ENCODE measurements at regions not wholly inside any gene's neighbourhood (a gene's known extent, or its start where the extent isn't known, plus 50 kb on each side); places are given as distances from the start of the nearest gene placed in this dataset.
"Not testable (repeated sequence)": the region's sequence is repeated elsewhere in the genome, so short reads cannot be mapped to it uniquely, and the experiment has no call there.

DNA sequence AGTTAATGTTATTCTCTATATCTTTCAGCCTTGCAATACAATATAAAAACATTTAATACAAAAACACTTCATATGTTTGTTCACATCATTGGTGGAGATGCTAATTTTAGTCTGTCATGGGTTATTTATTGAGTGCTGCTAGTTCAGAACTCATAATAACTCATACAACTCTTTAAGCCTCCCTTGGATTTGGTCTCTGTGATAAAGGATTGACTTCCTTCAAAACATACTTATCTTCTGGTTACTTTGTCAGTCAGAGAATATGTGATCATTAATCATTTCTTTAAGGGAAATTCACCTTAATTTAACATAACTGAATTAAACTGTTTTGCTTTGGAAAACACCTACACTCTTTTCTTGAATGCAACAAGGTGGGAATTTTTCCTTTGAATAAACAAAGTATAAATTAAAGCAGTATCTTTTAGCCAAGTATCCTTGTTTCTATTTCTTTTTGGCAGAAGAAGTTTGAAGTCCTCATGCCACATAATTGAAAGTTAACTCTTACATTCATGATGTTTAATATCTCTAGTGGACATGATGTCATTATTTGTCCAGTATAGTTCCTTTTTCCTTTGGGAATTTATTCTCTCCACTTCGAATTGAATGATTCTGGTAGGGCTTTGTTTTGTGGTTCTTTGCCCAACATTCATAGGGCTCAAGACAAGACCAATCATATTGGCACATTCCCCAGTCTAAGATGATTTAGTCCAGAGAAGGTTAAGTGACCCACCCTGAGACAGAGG, 133.2 kb upstream of the CENPW start:
- ATAC-seq: no peak

- ATAC-seq: no peak
These were observed 129.4 kb upstream of the CENPW start for GRCh38 chr6:126210398-126211075.

GRCh38 chr6:126217497-126217896, 122.4 kb upstream of the CENPW start:
- ATAC-seq: no peak

- ATAC-seq: not testable (repeated sequence)
These were observed 119.0 kb upstream of the CENPW start for GRCh38 chr6:126220901-126221300.

GRCh38 chr6:126227833-126228702, 111.8 kb upstream of the CENPW start:
- no peak for ATAC-seq

DNA sequence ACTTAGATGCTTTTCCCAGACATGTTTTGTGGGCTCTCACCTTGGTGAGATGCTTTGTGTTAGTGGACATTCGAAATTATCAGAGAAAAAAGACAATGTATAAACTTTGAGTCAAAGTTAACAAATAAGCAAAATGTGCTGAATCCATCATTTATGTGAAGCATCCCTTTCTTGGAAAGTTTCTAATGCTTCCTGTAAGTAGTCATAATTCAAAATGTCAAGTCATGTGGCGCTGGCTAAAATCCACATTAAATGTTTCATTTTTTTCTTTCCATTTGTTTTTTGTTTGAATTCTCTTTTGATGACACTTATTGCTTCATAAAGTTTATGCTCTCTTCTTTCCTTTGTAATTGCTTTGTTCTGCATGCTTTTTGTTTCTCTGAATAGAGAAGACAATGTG, 107.2 kb upstream of the CENPW start:
- no peak for ATAC-seq

- no peak for ATAC-seq
These were observed 106.7 kb upstream of the CENPW start for GRCh38 chr6:126233192-126233591.

GRCh38 chr6:126235363-126235762, 104.6 kb upstream of the CENPW start:
- no peak for ATAC-seq

DNA sequence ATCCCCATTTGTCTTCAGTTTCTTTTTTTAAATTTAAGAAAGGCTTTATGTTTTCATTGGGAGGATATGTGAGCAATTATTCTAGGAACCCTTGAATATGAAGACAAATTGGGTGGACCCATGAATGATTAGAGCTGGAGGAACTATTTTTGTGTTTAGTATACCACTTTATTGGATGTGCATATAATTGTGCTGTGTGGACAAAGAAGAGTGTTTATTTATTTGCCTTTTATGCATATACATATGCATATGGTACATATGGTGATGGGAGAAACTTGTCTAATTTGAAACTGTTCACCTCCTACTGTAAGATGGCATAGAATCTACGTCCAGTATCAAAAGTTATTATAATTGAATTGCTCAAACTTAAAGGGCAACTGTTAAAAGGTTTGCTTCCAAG, 94.8 kb upstream of the CENPW start:
- no peak for ATAC-seq

GRCh38 chr6:126252154-126252553, 87.8 kb upstream of the CENPW start:
- no peak for ATAC-seq

GRCh38 chr6:126253431-126253830, 86.5 kb upstream of the CENPW start:
- no peak for ATAC-seq

GRCh38 chr6:126258150-126258549, 81.8 kb upstream of the CENPW start:
- no peak for ATAC-seq

GRCh38 chr6:126261792-126262421, 78.0 kb upstream of the CENPW start:
- ATAC-seq: no peak

DNA sequence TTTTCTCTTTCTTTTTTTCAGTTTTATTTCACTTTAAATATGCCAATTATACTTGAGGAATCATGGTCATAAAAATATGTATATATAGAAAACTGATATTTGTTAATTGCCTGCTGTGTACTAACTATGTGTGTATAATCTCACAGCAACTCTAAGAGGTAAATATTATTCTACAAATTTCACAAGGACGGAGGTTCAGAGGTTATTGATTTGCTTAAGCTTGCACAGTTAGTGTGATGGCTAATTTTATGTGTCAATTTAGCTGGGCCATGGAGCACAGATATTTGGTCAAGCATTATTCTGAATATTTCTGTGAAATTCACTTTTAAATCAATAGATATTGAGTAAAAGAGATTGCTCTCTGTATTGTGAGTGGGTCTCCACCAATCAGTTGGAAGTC, 75.7 kb upstream of the CENPW start:
- no peak for ATAC-seq

DNA sequence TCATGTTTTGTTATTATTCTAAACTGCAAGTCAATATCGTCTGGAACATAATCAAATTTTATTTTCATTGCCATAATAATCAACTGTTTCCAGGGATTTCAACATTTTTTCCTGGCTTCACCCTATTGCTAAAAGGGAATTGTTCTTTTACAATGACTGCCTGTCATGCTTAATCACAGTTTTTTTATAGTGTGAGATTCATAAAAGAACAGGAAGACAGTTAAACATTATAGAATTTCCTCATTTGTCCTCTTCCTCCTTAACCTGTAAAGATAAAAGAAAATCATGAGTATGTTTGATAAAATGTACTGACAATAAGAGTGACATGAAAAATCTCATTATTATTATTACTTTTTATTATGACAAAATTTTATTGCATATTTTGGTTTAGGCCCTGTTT, 73.3 kb upstream of the CENPW start:
- ATAC-seq: no peak

DNA sequence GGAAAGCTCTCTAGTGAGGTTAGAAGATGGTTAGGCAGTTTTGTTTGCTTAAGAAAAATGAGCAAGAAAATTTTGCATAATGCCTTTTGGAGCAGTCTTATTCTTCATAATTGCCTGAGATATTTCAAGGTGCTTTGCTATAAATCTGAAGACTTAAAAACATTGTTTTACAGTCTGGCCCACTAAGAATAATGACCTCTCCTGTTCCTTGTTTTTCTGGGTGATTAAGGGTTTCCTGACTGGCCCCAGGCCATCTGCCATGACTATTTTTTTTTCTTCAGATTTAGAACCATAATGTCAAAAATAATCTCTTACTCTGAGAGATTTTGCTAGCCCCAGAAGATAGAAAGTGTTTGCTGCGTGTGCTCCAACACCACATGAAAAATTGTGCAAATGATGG, 72.3 kb upstream of the CENPW start:
- no peak for ATAC-seq

DNA sequence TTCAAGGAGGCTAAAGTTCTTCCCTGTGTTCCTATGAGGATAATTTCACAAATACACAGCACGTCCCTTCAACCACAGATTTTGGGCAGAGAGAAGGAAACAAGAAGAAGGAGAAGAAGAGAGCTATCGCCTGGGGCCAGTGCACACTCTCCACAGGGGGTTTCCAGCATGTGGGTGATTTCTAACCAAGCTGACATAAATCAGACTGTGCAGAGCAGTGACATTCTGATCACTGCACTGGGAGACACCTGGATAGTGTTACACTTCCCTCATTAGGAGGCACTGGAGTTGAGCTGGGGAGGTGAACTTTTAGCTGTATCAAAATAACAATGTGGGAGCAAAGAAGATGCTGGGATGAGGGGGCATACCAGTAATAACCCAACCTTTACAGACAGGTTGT, 71.8 kb upstream of the CENPW start:
- no peak for ATAC-seq

DNA sequence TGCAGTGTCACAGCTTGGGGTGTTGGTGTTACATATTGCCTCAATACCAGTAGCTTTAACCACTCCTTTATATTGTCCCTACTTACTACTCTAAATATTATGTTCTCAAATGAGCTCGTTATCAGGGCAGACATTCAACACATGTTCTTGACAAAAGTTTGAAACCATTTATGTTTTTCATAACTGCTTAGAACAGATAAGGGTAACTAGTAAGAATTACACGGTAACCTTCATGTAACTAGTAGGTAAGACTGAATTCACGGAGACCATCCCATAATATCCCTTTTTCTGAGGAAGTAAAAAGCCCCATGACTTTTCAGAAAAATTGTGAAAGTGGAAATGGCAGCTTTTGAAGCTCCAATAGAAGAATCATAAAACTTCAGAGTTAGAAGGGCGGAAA, 59.6 kb upstream of the CENPW start:
- no peak for ATAC-seq

GRCh38 chr6:126285871-126286365, 54.0 kb upstream of the CENPW start:
- no peak for ATAC-seq

Data from activated CD4-positive, CD25-positive, alpha-beta regulatory T cell treated with anti-CD3 and anti-CD28 coated beads, Interleukin-2, amount 50 U/mL, for 24 hours (primary cell).